Amniotic stem cell (primary cell): ENCODE measurements at regions not wholly inside any gene's neighbourhood (a gene's known extent, or its start where the extent isn't known, plus 50 kb on each side); places are given as distances from the start of the nearest gene placed in this dataset.

ENCODE experiments used
- DNase-seq: peaks from one replicate; lab custom pipeline; 2025; lab: John Stamatoyannopoulos, UW

DNA sequence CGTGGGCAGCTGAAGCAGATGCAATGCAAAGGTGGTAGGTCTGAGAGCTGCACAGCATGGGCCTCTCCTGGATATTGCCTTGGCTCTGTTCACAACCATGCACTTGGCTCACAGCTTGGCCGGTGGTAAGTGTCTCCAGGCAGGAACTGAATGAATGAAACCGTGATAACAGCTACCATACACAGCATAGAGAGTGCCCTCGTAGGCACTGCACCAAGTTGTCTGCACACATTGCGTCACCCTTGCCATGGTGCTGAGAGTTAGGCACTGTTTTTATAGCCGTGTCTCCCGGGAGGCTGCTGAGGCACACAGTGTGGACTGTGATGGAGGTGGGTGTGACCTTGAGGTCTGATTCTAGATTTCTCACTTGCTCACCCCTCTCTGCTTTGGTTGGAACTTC is 157.6 kb upstream of the VASH1 start:
- no peak for DNase-seq

DNA sequence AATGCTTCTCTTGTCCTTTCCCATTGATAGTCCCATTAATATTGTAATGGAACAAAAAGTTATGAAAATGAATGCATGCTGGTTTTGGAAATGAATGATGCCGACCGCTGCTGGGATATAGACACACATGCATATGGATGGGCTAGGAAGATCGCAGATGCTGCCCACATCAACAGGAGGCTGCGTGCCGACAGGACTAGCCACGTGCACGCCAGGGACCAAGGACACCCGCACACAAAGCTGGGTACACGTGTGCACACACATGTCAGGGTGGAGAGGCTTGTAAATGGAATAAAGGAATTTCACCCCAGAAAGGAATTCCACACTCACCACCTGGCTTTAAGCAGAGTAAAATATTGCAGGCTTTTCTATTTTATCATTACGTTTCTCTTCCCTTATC is 153.8 kb upstream of the VASH1 start:
- no peak for DNase-seq

DNA sequence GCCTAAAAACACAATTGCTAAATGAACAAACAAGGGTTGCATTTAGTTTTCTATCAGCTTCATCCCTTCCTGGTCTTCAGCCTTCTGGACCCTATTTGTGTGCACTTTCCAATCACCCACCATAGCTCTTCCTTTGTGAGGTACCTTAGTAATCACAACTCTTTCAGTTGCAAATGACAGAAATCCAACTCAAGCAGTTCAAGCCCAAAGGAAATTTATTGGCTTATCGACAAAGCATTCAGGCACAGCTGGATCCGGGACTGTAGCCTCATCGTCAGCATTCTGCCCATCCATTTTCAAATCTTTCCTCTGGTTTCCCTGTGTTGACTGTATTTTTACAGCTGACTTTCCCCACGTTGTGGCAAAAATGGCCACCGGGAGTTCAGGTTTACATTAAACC is 148.6 kb upstream of the VASH1 start:
- no peak for DNase-seq

DNA sequence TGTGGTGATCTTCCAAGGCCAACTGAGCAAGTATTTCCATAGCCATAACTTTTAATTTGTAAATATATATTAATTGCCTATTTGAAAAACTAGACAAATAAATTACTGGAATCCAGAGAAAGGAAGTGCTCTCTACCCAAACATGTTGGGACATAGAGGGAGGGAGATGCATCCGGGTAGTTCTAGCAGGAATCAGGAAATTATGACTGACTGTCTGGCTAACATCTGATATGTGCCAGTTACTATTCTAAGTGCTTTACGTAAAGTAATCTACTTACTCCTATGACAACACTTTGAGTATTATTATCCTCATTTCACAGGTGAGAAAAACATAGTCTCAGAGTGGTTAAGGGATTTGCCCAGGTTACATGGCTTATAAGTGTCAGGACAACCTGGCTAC is 147.7 kb upstream of the VASH1 start:
- DNase-seq = no peak

DNA sequence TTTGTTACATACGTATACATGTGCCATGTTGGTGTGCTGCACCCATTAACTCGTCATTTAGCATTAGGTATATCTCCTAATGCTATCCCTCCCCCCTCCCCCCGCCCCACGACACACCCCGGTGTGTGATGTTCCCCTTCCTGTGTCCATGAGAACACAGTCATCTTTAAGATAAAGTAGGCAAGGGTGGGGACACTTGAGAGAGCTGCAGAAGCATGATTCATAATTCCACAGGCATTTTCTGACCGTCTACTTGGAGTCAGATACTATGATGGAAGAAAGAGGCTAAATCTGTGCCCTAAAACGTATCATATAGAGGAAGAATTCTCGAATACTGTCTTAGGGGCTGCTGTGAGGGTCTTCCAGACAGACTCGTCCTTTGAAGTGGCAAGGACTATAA is 145.9 kb upstream of the VASH1 start:
- DNase-seq = no peak

DNA sequence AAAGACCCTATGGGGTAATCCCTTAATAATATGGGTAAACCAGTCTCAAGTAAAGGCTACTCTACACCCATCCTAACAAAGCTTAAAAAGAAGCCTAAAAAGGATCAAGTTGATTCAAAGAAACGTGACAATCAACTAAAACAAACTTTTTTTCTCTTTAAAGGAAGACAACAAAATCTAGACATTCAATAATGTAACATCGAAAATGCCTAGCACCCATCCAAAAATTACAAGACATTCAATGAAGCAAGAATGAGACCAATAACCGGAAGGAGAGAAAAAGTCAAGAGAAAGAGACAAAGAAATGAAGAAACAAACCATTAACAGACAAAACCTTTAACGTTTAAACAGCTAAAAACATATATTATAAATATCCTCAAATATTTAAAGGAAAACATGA is 143.8 kb upstream of the VASH1 start:
- DNase-seq = no peak

DNA sequence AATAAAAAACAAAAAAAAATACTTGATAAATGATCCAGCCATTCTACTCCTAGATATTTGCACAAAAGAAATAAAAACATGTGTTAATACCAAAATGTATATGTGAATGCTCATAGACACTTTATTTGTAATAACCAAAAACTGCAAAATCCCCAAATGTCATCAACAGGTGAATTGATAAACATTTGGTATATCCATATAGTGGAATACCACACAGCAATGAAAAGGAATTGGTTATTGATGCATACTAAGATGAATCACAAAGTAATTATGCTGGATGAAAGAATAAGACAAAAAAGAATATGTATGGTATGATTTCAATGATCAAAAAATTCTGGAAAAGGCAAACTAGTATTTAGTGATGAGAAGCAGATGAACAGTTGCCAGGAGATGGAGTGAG is 124.7 kb upstream of the VASH1 start:
- no peak for DNase-seq

DNA sequence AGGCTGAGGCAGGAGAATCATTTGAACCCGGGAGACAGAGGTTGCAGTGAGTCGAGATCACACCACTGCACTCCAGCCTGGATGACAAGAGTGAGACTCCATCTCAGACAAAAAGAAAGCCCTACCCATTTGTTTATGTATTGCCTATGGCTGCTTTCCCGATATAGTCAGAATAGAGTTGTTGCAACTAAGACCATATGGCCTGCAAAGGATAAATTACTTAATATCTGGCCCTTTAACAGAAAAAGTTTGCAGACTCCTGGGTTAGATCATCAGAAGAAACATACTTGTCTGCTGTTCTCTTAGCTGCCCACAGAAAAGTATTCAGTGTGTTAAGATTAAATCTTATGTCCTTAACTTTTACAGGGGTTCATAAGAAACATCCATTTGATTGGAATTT is 122.4 kb upstream of the VASH1 start:
- no peak for DNase-seq

DNA sequence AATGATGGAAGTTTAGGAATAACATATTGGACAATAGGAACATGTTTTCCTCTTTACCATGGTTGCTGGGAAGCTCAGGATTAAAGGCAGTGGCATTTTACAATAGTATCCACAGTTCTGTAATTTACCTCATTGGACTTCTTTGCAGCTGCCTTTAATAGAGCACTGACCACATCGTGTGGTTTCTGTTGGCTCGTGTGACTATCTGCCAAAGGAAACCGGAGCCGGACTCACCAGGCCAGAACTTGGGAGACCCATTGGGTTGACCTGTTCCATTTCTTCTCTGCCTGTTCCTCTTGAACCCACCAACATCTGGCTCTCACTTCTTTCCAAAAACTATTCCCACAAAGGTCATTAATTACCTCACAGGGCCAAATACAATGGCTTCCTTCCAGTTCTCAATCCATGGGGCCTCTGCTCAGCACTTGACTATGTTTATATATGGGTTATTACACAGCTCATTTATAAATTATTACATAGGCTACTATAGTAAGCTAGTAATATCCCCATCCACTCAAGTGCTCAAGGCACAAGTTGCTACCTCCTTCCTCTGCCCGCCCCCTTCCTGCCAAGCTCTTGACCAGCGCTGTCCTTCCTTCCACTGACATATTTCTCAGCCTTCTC is 121.5 kb upstream of the VASH1 start:
- no peak for DNase-seq

DNA sequence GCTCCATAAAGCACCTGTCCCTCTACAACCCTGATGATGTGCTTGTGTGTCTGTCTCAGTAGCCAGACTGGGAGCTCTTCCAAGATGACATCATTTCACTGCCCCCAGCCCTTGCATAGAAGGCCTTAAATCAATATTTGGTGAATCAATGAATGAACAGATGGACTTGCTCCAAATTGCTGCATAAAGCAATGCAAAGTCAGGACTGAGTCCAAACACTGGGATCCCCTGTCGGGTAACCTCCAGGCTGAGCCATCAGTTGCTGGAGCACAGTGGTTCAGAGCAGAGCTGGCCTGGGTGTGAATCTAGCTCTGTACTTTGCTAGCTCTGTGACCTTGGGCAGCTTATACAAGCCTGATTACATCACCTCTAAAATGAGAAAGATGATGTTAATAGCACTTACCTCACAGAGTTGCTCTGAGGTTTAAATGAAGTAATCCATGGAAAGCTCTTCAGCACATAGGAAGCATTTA is 120.3 kb upstream of the VASH1 start:
- no peak for DNase-seq

DNA sequence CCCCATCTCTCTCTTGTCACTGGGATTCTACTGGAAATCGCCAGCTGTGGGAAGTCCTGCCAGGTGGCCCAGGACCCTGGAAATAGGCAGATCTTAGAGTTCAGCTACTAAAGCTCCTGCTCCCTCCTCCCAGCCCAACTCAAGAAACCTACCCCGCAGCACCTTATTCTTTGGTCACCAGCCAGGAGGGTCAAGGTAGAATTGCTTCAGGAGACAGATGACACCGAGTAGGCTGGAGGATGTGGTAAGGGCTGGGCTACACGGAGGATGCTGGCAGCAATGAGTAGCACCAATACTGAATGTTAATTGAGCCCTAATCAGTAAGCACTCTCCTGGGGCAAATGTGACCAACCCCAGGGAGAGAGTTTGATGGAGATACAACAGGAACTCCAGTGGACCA is 119.7 kb upstream of the VASH1 start:
- DNase-seq = no peak

DNA sequence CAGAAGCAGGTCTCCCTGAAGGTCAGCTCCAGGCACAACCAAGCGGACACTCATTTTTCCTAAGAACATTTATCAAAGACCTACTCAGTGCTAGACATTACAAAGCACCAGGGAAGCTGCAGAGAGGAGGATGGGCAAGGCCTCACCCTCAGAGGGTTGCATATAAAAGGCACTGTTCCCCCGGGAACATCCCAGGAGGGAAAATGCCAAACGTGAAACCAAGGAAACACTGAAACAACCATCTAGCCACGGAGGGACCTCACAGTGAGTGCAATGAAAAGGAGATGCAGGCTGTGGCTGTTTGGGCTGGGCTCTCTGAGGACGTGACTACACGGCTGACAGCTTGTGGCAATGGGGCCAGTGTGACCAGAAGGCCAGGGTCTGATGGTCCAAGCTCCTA is 117.4 kb upstream of the VASH1 start:
- no peak for DNase-seq

DNA sequence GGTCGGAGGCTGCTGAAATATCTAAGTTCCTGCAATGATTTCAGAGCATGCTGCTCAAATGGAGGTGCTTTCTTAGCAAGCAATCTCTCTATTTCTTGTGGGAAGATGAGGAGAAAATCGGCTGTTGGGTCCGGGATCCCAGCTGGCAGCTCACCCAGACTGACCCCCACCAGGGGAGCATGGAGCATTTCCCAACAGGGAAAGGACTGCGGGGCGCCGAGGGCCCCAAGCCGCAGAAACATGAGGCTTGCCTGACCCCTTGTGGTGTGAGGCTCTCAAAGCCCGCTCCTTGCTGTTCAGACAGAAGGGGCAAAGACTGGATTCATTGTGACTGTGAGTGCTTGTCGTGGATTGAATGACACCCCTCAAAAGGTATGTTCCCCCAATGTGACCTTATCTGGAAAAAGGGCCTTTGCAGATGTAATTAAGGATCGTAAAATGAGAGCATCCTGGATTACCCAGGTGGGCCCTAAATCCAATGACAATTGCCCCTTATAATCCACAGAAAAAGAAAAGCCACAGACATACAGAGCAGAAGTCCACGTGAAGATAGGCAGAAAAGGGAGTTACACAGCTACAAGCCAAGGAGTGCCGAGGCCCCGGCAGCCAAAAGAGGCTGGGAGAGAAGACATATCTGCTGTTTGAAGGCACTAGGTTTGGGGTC is 116.3 kb upstream of the VASH1 start:
- no peak for DNase-seq

DNA sequence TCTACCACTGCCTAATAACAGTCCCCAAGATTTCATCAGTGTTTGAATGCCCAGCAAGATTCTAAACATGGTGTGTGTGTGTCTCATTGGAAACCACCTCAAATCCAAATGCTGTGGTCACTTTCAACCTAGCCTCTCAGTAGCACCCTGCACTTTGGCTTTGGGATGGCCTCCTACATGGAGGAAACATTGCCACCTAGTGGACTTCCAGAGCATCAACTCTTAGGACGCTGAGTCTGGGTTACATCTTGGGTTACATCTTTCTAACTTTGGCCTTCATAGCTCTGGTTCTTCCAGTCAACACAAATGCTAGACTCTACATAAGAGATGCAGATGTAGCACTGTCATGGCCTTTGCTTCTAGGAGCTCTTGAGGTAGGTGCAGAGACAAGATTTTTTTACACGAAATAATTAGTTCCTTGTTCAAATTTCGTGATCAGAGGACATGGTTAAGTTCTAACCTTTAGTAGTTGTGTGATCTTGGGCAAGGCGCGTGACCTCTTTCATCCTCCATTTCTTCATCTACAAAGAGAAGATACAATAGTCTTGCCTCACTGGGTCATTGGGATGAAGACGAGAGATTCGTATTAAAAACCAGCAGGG is 113.5 kb upstream of the VASH1 start:
- no peak for DNase-seq

DNA sequence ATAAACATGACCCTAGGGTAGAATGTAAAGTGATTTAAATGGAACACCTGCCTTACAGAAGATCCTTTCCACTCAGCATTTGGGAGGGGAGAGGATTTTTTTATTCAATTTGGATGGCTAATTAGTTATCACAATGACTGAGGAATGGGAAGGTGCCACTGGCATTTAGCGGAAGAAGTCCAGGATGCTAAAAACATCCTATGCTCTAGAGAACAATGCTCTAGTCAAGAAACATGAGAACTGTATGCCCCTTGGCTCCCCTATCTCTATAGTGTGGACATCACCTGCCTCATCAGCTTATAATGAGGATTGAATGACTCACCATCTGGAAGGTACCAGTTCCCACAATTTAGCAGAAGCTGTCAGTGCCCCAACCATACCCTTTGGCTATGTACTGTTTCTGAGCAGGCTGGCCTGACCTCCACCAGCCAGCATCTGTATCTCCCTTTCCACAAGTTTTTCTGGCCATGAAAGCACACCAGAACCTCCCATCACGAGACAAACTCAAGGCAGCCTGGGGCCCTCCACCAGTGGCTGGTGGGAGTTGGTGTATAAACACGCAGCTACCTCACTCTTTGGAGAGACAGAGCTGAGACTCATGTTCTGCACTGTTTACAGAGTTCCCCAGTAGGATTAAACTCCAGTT is 109.7 kb upstream of the VASH1 start:
- DNase-seq = no peak

DNA sequence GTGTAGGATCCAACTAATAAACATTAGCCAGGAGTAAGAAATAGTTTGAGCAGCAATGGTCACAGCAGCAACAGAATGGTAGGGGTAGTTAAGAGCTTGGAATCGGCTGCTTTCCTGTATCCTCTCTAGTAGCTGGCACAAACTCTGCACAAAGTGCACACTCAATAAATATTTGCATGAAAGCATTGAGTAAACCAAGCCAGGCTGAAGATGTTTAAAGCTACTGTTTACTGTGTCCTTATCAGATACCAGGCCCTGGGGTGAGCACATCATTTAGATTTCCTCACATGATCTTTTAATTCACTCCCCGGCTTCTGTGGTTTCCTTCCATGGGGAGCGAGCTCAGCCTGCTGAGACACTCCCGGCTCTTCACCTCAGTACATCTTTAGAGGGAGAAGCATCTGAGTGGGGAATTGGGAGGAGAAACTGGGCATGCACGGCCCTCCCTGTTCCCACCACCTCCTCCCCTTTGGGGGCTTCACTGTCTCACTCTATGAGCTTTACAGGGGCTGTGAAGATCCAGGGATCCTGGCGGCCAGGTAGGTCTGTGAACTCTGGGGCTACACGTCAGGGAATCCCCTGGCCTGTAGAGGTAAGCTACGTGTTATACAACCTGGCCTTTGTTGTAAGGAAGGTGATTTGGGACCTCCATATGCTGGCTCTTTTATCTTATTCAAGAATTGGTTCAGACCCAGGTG is 107.2 kb upstream of the VASH1 start:
- DNase-seq = no peak

DNA sequence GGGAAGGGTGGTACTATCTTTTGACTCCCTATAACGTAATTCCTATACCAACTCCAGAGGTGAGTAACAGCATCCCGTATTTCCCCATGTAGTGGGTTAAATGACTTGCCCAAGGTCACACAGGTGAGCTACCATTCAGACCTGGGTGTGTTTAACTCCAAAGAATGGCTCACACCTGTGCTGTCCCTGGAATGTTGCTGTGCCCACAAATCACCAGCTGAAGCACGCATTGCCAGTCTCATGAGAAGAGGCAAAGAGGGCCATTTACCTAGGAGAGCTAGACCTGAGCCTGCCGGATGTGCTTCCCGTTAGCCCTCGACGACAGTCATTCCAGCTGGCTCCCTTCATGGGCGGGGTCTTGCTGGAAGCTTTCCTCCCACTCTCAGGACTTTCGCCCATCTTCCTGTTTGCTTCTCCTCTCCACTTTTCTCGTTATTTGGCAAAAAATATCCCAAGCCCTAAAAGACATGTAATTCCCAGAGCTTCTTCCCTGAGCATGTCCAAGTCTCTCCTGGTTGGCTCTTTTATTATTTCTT is 106.6 kb upstream of the VASH1 start:
- no peak for DNase-seq

DNA sequence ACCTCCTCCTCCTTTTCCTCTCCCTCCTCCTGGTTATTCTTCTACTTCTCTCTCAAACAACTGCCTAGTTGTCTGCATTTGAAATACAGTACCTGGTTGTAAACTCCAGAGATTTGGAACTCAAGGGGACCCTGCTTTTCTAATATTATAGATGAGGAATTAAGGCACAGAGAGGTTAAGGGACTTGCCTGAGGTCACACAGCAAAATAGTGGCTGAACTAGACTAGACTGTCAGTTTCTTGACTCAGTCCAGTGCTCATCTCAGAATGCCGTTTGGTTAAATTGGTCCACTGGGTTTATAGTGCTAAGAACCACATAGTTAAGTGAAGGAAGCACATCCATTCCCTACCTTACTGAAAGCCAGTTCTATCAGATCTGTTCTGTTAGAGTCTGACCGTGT is 105.9 kb upstream of the VASH1 start:
- no peak for DNase-seq

DNA sequence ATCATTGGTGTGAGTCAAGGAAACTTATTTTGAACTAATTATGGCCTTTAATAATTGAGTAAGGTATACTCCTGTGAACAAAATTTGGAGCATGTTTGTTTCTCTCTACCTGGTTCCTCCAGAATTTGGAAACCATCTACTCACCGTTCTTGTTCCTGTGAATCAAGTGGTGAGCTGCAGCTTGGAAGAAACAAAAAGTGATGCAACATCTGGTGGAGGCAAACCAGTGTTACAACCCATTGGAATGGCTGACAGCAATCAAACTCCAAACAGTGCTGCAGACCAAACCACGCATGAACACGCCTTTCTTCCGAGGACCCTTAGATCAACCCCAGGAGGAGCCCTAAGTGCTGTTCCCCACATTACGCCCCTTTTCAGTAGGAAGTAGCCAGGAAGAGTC is 104.7 kb upstream of the VASH1 start:
- DNase-seq = no peak

DNA sequence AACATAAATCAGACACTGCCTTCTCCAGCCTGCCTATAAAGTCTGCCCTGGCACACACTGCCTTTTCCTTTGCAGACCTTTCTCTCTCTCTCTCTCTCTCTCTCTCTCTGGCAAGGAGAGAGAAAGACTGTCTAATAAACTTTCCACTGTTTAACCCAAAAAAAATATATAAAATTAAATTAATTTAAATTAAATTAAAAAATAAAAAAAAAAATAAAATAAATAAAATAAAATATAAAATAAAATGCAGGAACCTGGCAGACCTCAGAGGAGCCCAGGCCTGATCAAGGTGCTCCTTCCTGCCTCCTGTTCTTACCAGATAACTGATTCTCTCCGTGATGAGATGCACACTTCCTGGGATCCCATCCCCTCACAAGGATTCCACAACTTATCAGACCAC is 103.9 kb upstream of the VASH1 start:
- DNase-seq = no peak

DNA sequence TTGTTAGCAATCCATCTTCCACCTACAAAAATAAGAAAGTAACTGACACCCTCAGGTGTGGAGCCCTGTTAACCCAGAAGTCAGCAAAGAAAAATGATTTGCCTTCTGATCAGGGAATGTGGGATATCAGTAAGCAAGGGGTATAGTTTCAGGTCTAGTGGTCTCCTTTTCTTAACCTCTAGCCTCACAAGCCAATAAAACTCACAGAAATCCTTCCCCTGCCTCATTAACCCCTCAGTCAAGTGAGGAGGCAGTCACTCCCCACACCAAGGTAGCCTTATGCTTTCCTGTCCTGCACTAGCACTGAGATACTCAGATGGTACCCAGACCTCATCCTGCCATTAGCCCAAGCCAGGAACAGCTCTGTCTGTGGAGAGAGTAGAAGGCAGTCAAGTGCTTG is 103.4 kb upstream of the VASH1 start:
- DNase-seq = no peak

DNA sequence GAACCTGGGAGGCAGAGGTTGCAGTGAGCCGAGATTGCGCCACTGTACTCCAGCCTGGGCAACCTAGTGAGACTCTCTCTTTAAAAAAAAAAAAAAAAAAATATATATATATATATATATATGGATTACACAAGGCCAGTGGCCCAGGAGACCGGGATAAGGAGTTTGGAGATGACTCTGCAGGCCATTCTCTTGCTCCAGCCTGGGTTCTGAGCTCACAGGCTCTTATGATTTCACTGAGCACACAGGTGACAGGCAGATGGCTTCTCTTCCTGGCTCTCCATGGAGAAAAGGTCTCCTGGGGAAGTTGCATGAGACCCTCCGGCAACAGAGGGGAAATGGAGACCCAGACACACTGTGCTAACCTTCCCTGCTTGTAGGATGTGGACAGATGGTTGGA is 98.7 kb upstream of the VASH1 start:
- DNase-seq = no peak
